Inferior parietal cortex (tissue), 1 donor: ENCODE measurements at regions not wholly inside any gene's neighbourhood (a gene's known extent, or its start where the extent isn't known, plus 50 kb on each side); places are given as distances from the start of the nearest gene placed in this dataset.
"Not testable (repeated sequence)": the region's sequence is repeated elsewhere in the genome, so short reads cannot be mapped to it uniquely, and the experiment has no call there.

Experiments
- DNase-seq: peaks from one replicate; pipeline ENCODE4 v3.0.0-alpha.2; 2016; ENCODE audit errors: extremely low spot score

DNA sequence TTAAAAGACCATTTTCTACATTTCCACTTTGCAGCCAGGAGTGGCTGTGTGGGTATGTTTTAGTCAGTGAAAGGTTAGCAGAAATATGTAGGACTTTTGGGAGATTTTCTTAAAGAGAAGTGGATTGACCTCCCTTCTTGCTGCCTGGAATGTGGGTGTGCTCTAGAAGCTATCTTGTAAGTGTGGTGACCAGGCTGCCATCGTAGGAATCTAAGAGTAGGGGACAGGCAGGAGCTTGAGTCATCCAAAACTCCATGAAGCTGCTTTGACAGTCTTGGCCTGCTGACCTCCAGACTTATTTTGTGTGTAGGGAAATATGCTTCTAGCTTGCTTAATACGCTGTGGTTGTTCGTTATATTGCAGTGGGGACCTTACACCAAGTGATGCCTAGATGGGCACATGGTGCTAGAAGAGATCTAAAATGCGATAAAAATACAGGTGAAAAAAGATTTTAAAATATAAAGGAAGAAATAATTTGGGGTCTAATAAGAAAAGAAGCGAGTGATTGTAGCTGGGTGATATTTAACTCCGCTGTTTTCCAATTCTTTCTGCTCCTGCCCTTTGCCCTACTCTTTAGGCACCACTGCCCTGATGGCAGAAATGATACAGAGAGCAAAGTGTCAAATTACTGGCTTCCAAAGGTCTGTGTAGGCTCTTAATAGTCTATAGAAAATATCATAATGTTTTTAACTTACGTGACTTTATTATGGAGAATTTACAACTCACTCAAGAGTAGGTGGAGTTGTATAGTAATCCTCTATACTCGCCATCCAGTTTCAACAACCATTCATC lies 298.2 kb upstream of the ZNF608 start:
- DNase-seq: no peak

DNA sequence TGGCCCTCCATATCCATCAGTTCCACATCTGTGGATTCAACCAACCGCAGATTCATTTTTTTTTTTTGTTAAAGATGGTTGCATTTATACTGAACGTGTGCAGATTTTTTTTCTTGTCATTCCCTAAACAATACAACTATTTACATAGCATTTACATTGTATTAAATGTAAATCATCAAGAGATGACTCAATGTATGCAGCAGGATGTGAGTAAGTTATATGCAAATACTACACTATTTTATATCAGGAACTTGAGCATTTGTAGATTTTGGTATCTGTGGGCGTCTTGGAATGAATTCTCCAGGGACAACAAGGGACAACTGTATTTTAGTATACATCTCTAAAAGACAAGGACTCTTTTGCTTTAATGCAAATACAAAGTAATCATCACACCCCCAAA lies 299.2 kb upstream of the ZNF608 start:
- no peak for DNase-seq

DNA sequence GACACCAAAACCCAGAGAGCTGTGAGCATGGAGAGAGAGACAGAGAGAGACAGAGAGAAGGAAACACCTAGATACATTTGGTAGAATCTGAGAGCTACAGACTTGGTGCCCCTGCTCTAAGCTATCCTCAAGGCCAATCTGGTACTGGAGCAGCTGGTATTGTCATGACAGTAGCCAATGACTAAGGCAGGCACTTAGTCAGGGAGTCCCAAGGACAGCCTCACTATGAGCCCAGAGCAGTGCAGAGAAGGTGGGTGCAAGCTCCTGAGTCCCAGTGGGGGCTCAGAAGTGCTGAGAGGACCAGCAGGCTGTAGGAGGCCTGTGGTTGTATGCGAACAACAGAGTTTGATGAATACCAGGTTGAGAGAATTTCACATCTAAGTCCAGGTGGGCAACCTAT lies 300.4 kb upstream of the ZNF608 start:
- no peak for DNase-seq

DNA sequence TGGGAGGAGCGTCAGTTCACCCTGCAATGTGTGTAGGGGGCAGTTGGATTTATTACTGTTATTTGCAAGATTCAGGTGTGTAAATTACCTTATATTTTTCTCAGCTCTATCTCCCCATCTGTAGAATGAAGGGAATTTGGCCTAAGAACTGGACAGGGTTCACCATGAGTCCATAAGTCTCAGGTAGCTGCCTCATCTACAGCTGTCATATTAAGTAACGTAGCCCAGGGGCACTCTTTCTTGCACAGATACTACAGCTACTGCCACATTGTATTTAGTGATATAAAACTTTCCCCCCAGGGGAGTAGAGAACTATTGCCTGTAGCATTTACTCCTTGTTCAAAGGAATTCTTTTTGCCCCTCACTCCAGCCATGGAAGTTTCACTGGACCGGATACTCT lies 301.4 kb upstream of the ZNF608 start:
- no peak for DNase-seq

DNA sequence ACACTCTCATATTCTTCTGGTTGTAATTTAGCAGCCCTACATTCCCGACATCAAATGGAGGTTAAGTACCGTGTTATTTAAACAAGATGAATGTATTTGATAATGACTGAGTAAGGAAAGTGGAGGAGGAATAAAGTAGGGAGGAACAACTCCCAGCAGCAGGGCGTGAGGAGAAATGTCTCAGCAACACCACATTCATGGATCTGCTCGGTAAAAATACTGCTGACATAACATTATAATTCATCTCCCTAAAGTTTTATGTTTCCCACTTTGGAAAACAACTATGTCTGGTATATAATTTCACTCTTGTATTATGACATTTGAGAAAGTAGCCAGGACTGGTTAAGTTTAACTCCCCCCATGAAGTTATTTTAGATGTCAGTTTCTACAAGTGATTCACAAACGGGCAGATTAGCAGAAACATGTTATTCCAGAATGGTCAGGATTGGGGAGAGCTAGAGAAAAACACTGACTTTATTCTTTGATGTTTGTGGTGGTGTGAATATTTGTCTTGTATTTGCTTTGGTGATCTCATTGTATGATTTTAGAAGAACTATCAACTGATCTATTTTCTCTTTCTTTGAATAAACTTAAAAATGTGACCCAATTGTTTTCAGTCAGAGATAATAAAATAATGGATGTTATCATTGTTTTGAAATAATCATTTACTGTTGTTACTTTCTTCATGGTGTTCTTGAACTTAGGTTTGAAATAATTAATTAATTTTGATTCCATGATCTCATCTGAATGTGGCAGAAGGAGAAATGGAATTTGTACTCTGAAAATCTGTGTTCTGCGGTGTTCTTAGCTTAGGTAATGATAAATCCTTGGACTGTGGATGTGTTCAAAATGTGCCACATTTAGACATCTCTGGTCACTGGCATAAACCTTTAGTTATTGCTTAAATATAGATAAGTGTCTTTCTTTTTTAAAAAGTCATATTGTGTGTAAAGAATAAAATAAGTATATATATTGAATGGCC lies 303.6 kb upstream of the ZNF608 start:
- DNase-seq: no peak

DNA sequence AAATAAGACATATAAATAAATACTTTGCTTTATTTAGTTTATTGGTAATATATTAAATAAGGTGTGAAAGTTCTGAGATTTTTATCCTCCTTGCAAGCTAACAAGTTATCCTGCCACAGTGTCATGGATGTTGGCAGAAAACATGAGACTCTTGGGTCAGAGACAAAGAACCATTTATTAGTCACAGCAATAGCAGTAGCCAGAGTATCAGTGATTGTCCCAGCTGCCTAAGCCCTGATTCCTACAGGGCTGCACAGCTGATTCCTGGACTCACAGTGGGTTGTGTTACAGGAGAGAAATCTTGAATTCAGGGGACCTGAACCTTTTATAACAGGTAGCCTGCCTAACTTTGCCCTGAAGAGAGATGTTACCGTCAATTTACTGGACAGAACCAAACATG lies 304.5 kb upstream of the ZNF608 start:
- peak; percentile 62 for DNase-seq

DNA sequence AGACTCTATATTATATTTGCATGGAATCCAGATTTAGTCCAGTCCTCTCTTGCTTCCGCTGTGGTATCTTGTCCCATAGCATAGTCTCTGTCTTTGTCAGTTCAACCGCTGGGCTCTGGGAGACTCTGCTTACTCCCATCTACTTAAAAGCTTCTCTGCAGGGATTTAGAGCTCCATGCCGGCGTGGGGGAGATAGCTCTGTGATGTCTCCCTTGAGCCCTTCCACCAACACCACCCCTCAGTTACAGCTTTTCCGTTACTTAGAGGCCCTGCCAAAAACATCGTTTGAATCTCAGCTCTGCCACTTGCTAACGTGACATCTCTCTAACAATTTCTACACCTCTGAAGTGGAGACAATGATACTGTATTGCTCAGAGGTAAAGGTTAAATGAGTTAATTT lies 306.1 kb upstream of the ZNF608 start:
- no peak for DNase-seq

DNA sequence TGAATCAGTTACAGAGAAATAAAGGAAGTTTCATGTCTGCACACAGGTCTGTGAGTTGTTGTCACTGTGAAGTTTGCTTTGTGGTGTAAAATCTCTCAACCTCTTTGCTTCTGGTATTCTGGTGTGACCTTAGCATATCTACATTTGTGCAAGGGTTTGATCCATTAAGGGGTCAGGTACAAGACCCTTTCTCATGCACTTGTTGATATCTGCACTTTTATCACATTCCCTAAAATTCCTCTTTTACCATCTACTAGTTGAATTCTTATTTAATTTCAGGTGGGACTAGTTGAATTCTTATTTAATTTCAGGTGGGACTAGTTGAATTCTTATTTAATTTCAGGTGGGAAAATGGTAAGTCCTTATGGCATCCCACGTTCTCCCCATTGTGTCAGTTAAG lies 306.7 kb upstream of the ZNF608 start:
- no peak for DNase-seq

DNA sequence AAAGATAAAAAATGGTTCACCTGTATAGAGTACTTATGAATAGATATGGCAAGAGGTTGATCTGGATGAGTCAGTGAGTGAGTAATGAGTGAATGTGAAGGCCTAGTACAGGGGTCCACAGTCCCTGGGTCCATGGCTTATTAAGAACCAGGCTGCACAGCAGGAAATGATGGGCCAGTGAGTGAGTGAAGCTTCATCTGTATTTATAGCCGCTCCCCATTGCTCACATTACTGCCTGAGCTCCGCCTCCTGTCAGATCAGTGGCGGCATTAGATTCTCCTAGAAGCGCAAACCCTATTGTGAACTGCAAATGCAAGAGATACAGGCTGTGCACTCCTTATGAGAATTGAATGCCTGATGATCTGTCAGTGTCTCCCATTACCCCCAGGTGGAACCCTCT lies 307.7 kb upstream of the ZNF608 start:
- DNase-seq: no peak

DNA sequence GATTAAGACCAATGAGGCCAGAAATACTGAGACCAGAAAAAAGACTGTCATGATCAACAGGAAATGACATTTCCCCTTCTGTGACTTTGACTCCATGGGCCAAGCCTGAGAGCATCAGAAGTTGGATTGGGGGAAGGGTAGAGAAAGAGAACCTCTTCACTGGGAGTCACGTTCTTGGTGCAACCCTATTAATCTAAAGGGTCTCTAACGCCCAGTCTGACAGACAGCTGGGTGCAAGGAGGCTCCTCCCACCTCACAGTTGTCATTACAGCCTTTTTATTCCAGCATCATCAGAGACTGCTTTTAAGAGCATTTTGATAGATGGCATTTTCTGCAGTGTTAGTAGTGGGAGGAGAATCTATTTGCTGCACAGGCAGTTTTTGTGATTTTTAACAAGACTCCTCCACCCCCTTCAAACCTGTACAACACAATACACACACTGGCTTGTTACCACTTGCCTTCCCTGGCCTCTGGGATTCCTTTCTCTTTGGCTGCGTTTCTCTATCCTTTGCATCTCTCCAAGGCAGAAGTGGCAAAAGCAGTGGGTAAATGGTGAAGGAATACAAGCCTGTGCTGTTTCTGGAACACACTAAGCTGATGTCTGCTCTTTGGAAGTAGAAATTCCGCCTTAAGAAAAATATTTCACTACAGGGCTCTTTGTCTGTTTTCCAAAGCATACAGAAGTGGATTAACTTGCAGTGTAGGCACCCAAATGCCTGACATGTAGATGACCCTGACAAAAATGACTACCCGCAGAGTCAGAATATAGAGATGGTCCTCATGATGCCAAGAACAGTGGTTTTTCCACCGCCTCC lies 310.4 kb upstream of the ZNF608 start:
- DNase-seq: no peak

DNA sequence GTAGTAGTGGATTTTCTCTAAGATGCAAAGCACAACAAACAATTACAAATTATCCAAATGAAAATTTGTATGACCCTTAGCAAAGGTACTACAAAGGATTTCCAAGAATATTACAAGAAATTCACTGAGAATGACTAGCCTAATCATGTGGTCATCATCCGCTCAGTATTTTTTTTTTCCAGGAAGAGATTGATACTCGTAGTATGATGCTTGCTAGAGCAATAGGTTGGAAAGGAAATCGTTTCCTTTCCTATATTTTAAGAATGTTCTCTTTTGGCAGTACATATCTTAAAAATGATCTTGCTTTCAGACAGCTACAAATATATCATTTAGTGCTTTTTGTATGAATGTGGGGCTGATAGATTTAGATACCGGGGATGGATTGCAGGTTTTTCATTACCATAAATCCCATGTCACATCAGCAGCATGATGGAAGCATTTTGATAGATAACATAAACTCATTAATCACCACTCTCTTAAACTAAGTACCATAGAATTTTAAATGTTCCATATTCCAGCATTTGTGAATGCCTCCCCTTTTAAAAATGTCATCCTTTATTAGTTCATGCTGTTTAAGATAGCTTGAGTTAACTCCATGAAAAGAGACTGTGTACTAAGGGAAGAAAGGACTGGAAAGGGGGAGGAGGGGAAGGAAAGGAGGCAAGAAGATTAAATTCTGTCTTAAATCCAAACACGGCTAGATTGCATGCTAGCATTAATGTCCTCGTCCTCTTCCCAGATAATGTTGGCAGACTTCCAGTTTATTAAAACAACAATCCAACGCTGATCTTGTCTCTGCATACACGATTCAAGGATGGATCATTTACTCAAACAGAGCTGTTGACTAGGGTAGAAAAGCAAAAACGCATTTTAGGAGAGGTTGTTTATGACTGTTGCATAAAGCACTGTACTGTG lies 311.7 kb upstream of the ZNF608 start:
- no peak for DNase-seq

DNA sequence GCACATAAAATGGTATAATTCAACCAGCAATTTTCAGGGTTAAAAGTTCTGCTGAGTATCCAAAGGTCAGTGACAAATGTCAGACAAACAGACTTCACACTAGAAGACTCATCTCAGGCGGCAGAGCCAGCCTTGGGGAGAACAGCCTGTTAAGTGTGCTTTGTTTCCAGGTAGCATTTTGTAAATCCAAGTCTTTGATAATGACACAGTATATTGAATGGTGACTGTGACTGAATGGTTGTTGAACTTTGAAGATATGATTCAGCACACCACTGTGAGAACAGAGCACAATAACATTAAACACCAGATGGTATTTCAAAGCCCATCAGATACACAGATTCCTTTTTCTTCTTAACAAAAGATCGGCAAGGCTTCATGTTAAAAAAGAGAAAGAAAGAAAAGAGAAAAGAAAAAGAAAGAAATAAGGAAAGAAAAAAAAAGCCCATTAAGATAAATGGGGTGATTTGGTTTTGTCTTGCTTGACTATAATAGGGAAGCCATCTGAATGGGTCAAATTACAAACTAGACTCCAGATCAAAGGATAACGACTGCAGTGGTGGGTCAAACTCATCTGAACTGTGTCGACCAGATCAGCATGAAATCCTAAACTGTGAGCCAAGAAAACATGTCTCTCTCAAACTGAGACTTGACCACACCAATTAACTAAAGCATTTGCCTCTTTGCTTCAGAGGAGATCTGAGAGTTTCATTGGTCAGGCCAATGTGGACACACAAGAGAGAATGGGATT lies 313.0 kb upstream of the ZNF608 start:
- DNase-seq: no peak

DNA sequence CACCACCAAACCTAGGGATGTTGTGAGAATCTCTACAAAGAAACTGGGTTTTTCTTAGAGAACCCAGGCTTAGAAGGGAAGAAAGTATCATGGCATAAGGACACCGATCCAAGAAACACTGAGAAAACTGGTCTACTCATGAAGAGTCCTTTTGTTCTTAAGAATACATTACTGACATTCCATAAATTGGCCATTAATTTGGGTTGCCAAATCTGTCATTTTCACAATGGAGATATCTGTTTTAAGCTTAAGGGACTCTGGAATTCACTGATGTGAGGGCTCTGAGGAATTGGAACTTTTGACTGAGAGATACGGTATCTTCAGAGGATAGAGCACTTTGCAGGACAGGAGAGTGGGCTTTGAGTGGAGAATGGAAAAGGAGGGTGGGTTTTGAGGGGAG lies 315.3 kb upstream of the ZNF608 start:
- no peak for DNase-seq

DNA sequence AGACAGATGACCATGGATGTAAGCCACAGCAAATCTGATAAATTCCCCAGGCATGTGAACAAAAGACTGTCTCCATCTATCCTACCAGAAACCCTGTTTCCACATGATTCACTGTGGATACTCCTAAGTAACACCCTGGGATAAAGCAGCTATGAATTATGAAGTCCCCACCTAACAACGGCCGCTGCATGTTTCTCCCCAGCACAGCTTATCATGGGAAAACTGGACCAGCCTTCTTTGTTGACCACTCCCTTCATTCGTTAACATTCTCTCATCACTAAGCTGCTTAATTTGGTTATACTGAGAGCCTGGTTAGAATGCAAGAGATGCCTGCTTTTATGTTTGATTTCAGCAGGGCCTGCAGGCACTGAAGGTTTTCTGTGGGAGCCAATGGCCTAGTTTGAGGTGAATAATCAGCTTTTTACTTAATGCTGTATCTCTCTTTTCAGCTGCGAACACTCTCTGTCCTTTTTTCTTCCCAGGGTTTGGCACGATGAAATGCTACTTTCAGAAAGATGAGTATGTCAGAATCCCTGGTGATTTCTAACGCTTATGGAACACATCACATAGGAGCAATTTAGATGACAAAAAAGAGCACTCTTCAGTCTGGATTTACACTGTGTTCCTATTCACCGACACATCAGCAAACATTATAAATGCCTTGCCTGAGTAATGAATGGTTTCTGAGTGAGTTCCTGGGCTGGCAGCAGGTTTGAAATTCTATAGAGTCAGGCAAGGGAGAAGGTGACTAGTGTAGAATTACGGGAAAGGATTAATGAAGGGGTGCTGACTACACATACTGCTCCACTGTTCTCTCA lies 318.4 kb upstream of the ZNF608 start:
- no peak for DNase-seq

DNA sequence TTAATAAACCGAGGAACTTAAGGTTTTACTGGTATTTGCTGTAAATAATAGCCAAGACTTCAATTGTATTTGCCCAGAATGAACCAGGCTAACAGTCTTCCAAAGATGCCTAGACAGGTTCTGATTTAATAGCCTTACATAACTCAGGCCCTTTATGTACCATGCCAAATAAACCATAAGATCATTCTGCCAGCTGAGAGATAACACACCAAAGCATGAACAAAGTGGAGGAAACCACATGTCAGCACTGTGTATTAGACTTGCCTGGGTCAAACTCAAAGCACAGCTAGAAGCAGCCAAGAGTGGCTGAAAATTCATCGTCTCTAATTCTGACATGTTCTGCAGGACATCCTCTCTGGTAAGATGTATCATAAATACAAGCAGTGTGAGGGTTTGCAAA lies 319.3 kb upstream of the ZNF608 start:
- DNase-seq: no peak

DNA sequence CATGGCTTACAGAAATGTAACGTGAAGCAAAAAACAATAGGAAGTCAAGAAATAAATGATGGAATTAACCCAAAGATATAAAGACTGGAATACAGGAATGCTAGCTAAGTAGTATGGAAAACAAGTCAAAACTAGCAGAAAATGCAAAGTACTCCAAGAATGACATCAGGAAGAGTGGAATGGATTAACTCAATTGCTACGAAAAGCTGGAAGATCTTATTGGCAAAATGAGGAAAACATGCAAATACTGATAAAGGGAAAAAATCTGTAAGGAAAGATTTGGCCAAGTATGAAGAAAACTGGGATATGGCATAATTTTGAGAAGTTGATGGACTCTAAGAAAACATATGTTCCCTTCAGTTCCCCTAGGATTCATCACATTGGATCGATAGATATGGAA lies 324.5 kb upstream of the ZNF608 start:
- DNase-seq: no peak

DNA sequence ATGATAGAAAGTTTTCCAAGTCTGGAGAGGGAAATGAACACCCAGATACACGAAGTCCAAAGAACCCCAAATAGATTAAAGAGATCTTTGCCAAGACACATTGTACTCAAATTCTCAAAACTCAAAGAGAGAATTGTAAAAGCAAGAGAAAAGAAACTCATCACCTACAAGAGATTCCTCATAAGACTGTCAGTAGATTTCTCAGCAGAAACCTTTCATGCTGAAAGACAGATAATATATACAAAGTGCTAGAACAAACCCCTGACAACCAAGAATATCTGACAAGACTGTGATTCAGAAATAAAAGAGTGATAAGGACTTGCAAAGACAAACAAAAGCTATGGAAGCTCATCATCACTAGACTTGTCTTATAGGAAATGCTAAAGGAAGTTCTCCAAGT lies 326.7 kb upstream of the ZNF608 start:
- no peak for DNase-seq

DNA sequence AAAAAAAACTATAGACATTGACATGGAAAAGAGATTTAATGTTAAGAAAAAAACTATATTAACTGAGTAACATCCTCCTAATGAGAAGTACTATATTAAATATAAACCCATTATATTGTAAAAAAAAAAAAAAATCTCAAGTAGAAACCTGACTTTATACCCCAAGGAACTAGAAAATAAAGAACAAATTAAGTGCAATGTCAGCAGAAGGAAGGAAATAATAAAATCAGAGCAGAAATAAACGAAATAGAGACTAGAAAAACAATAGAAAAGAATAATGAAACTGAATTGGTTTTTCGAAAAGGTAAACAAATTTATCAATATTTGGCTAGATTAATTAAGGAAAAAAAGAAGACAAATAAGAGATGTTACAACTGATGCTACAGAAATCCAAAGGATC lies 329.1 kb upstream of the ZNF608 start:
- no peak for DNase-seq

DNA sequence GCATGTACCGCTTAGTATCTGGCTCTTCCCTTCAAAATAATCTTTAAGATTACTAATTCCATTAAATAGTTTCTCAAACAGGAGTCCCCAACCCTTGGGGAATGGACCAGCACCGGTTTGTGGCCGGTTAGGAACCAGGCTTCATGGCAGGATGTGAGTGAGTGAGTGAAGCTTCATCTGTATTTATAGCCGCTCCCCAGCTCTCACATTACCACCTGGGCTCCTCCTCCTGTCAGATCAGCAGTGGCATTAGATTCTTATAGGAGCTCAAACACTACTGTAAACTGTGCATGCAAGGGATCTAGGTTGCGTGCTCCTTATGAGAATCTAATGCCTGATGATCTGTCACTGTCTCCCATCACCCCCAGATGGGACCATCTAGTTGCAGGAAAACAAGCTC lies 332.6 kb upstream of the ZNF608 start:
- not testable (repeated sequence) for DNase-seq
